ENCODE measurements at regions not wholly inside any gene's neighbourhood (a gene's known extent, or its start where the extent isn't known, plus 50 kb on each side); places are given as distances from the start of the nearest gene placed in this dataset.
"Not testable (repeated sequence)": the region's sequence is repeated elsewhere in the genome, so short reads cannot be mapped to it uniquely, and the experiment has no call there.

DNA sequence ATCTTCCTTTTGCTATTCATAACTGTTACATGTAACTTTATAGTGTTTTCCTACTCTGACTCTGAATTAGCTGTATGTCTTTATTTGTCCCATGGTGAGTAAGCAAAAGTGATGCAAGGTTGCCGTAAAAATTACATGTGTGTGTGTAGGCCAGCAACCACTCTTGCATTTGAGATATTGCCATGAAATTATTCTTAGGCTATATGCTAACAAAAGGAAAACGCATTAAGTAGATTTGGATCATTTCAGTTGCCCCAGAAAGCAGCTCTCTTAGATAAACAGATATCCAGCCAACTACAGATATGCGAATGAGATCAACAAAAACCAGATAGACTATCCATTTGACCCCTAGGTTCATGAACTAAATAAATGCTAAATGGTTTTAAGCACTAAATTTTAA, 73.6 kb downstream of the CYLC2 start:
- DNase-seq (ENCODE audit: low read depth, low spot score) = no peak
- H3K4me3 ChIP-seq (ENCODE audit: low read length) = no peak overlapping the region

DNA sequence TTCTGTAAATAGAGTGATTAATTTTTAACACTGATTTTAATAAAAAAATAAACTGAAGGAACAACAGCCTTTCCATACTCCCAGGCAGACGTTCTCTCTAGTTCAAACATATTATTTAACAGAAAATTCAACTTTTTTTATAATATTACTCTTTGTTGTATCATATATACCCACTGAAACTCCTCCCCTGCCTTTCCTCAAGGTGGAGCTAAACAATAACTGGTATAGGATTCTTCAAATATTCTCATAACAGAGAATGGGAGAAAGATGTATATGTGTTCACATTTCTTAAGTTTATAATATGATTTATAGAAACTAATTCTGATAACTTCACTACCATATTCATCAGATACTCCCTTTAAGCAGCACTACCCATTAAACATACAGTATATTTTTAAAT, 83.4 kb downstream of the CYLC2 start:
- H3K4me3 ChIP-seq (ENCODE audit: low read length) = no peak overlapping the region
- DNase-seq (ENCODE audit: low read depth, low spot score) = no peak

DNA sequence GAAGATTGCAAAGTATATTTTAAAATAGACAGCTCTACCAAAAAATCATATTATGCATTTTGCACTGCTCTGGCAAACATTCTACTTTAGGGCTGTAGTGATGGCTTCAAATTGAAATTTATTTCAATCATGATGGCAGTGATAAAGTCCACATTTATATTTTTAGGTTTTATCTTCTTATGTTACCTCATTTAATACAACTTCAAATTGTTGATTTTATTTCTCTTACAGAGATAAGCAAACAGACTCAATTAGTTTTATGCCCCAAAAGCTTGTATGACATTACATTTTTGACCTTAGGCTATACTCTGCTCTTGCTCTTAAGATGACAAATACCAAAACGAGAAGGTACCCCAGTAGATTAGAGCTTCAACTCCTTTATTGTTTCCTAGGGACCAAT, 87.4 kb downstream of the CYLC2 start:
- DNase-seq (ENCODE audit: low read depth, low spot score) = no peak
- no peak overlapping the region for H3K4me3 ChIP-seq (ENCODE audit: low read length)

DNA sequence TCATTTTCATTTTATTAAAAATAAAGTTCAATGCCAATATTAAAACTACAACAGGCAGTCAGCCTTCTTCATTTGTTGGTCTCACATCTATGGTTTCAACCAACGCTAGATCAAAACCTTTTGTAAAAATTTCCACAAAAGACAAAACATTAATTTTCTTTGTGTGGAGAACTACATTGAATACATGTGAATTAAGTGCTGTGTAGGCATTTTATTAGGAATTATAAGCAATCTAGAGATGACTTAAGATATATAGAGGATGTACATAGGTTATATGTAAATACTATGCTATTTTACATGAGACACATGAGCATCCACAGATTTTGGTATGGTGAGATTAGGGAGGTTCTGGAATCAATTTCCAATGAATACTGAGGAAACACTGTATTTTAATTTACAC, 94.2 kb downstream of the CYLC2 start:
- DNase-seq (ENCODE audit: low read depth, low spot score) = no peak
- H3K4me3 ChIP-seq (ENCODE audit: low read length) = no peak overlapping the region

DNA sequence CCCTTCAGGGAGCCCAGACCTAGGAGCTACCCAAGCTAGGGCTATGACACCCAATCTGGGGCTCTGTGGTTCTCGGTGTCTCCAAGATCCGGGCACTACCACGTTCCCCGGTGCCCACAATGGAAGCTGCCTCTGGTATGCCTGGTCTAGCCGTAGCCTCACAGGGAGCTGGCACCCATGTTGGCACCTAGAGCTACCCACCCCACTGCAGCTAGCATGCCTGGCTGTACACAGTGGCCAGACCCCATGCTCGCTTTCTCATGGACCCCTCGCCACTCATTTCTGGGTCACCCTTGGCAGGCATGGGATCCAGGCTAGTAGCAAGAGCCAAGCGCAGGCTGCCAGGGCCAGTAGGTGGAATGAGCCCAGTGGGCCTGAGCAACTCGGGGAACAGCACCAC, 109.0 kb downstream of the CYLC2 start:
- H3K4me3 ChIP-seq (ENCODE audit: low read length) = no peak overlapping the region
- DNase-seq (ENCODE audit: low read depth, low spot score) = no peak

DNA sequence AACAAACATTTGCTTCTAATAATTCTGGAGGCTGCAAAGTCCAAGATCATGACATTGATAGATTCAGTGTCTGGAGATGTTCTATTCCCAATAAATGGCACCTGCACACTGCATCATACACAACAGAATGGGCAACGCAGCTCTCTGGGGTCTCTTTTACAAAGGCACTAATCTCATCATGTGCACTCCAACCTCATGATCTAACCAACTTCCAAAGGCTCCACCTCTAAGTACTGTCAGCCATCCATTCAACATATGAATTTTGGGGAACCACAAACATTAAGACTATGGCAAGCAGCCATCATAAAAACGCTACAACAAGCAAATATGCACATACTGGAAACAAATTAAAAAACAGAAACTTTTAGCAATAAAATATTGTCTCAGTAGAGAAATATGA, 121.1 kb downstream of the CYLC2 start:
- no peak for DNase-seq (ENCODE audit: low read depth, low spot score)
- no peak overlapping the region for H3K4me3 ChIP-seq (ENCODE audit: low read length)

DNA sequence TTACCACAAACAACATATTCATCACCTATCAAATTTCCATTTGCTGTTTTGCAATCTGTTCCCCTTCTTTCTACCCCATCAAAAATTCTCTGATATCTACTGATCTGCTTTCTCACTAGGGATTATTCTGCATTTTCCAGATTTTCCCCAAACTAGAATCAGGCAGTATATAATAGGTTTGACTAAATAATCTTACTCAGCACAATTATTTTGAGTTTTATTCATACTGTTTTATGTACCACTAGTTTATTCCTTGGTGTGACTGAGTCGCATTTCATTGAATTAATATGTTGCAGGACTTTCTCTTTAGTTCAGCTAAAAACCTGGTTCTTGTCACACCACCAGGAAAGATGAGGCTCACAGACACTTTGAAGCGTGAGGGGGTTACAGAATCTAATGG, 131.4 kb downstream of the CYLC2 start:
- no peak overlapping the region for H3K4me3 ChIP-seq (ENCODE audit: low read length)
- DNase-seq (ENCODE audit: low read depth, low spot score) = no peak

DNA sequence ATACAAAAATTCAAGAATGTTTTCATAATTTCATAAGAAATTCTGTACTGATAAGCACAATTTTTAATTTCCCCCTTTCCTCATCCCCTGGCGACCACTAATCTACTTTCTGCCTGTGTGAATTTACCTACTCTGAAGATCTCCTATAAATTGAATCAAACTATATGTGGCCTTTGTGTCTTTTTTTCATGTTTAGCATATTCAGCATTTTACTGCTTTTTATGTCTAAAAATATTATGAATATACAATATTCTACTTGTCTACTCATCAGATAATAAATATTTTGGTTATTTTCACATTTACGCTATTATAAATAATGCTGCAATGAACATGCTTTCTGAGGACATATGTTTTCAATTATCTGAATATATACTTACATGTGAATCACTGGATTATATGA, 144.8 kb downstream of the CYLC2 start:
- no peak for DNase-seq (ENCODE audit: low read depth, low spot score)
- H3K4me3 ChIP-seq (ENCODE audit: low read length) = no peak overlapping the region

DNA sequence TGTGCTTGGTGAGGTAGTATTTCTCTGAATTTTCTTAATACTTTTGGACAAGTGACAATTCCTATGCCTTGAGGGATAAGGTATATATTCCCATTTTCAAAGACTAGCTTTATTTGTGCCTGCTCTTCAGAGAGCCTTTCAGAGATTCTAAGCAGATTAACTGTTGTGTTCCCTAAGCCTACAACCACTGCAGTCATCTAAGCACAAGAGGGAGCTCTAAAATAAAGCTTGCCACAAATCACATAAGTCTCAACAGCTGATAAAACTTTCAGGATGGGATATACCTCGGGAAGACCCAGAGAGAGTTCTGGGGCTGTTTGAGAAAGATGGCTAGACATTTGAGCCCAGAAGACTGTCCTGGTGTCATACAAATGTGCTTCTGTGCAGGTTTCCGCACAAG, 157.3 kb downstream of the CYLC2 start:
- DNase-seq (ENCODE audit: low read depth, low spot score) = no peak
- H3K4me3 ChIP-seq (ENCODE audit: low read length) = no peak overlapping the region

DNA sequence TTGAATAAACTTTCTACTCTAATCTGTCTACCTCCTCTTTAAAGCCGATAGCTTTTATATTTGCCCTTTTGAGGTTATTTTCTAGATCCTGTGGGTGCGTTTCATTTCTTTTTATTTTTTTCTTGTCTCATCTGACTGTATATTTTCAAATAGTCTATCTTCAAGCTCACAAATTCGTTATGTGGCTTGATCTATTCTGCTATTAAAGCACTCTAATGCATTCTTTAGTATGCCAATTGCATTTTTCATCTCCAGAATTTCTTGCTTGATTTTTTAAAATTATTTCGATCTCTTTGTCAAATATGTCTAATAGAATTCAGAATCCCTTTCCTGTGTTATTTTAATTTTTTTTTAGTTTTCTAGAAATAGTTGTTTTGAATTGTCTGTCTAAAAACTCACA, 172.4 kb downstream of the CYLC2 start:
- no peak for DNase-seq (ENCODE audit: low read depth, low spot score)
- H3K4me3 ChIP-seq (ENCODE audit: low read length) = no peak overlapping the region

DNA sequence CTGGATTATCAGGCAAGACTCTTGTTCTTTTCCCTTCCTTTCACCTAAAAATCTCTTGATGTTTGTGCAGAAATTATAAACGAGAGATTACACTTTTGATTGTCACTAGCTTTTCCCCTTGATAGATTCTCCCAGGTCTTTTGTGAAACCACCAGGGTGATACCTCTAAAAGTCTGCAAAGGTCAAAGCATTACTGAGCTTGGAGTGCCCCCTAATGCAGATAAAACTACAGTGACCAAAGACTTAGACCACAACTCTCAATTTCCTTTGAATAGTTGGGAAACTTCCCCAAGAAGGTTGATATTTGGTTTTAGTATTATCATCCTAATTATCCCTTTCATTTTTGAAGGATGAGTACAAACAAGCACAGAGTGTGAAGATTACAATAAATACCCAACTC, 173.1 kb downstream of the CYLC2 start:
- no peak for DNase-seq (ENCODE audit: low read depth, low spot score)

DNA sequence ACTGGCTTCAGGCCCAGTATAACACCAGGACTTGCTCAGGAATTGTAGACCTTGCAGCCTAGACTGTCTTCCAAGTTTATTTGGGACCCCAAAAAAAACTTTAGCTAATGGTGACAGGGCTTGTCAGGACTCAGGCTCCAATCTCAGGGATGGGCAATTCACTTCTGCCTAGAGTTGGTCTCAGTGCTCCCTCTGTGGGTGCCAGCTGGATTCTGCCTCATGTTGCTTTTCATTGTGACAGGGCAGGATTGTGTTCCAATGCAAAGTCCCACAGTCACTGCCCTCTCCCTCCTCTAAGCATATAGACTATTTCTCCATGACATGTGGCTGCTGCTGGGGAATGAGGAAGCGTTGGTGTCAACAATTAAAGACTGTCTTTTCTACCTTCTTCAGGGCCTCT, 174.7 kb downstream of the CYLC2 start:
- no peak overlapping the region for H3K4me3 ChIP-seq (ENCODE audit: low read length)
- DNase-seq (ENCODE audit: low read depth, low spot score) = no peak

More for the DNA sequence above, 173.1 kb downstream of the CYLC2 start:
- no peak overlapping the region for H3K4me3 ChIP-seq (ENCODE audit: low read length)

DNA sequence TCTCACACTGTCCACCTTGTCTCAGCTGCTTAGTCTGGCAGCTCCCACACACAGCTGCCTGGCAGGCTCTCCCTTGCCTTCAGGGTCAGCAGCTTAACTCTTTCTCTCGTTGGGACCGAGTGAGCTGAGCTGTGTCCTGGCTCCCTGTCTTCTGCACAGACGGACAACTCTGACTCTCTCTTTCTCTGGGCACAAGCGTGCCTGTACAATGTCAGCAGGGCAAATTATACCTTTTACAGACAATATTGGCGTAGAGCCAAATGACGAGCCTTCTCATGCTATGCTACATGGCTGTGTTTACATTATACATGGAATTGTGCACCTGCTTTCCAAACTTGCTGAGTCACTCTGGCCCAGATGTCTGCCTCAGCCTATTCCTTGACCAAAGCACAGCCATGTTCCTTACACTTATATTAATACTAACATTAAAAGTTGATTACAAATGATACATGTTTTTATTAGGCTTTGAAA, 188.6 kb downstream of the CYLC2 start:
- no peak for DNase-seq (ENCODE audit: low read depth, low spot score)

DNA sequence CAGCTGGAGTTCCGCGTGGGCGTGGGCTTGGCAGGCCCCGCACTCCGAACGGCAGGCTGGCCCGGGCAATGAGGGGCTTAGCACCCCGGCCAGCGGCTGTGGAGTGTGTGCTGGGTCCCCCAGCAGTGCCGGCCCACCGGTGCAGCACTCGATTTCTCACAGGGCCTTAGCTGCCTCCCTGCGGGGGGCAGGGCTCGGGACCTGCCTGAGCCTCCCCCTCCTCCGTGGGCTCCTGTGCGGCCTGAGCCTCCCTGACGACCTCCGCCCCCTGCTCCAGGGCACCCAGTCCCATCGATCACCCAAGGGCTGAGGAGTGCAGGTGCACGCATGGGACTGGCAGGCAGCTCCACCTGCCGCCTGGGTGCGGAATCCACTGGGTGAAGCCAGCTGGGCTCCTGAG, 191.8 kb downstream of the CYLC2 start:
- no peak for DNase-seq (ENCODE audit: low read depth, low spot score)
- H3K4me3 ChIP-seq (ENCODE audit: low read length) = no peak overlapping the region

More for the DNA sequence above, 188.6 kb downstream of the CYLC2 start:
- no peak overlapping the region for H3K4me3 ChIP-seq (ENCODE audit: low read length)

DNA sequence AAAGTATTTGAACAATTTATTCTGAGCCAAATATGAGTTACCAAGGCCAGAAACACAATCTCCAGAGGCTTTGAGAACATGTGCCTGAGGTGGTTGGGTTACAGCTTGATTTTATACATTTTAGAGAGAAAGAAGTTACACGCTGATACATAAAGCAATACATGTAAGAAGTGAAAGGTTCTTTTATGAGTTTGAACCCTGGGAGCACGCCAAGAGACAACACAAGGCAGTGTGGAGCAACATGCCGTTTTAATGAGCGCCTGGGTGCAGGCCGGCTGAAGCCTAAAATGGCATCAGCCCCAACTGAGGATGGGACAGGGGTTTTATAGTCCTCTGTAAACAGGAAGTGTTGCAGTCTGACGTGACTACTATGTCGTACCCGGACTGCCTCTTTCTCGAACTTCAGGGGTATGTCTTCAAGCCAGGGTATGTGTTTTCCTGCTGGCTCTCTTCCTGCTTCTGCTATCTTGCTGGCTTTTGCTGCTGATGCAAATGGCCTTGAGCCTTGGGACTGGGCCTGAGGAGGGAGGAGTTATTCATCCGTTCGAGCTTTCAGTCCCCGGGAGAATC, 193.7 kb downstream of the CYLC2 start:
- no peak for DNase-seq (ENCODE audit: low read depth, low spot score)
- no peak overlapping the region for H3K4me3 ChIP-seq (ENCODE audit: low read length)

DNA sequence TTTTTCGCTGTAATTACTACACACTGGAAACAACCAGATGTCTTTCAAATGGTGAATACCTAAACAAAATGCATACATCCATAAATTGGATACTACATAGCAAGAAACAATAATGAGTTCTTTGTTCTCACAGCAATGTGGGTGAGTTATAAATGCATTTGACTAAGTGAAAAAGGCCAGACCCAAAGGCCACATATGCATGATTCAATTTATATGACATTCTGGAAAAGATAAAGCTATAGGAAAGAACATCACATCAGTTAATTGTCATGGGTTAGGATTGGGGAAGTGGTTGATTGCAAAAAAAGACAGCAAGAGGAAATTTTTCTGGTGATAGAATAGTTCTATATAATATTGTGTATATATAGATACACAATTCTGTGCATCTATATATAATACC, 198.9 kb downstream of the CYLC2 start:
- no peak overlapping the region for H3K4me3 ChIP-seq (ENCODE audit: low read length)
- DNase-seq (ENCODE audit: low read depth, low spot score) = no peak

DNA sequence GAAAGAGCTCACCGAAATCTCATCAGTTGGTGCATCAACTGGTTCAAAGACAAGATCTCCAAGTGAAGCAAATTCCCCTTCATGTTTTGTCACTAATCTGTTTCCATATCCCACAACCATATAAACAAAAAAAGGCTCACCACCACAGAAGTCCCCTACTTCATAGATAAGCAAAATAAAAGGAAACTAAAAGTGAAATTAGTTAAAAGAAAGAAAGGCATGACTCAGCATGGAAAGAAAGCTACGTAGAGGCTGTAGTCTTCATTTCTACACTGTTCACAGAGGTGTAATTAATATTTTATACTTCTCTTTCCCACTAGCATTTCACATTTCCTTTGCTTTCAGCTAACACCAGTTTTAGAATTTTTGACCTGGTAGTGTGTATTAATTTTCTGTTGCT, 208.0 kb downstream of the CYLC2 start:
- H3K4me3 ChIP-seq (ENCODE audit: low read length) = no peak overlapping the region
- no peak for DNase-seq (ENCODE audit: low read depth, low spot score)

DNA sequence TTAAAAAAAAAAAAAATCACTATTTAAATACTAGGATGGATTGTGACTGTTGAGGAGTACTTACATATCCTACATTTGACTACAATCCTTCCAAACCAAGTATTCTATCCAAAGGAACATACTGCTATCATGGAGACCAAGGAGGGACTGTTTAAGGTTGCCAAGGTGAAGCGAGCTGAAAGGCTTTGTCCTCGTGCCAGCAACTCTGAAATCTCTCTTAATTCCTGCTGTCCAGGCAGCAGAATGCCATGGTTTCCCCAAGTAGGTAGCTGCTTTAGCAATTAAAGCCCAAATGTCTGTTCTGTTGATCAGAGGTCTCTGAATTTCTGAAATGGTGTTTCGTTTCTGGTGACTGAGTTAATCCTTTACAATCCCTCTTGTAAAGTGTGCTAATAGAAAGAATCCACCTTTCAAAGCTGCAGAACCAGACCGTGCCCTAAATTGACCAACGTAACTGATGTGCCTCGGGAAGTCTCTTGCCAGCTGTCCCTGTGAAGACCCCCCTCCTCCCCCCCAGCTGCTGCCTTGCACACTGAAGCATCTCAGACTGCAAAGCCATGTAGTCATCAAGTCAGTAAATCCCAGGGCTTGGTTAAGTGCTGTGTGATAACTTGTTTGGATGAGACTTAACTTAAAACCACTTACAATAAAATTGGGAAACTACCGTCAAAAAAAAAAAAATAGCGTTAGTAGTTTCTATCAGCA, 210.9 kb downstream of the CYLC2 start:
- DNase-seq (ENCODE audit: low read depth, low spot score); H3K4me3 ChIP-seq (ENCODE audit: low read length): not testable (repeated sequence)

DNA sequence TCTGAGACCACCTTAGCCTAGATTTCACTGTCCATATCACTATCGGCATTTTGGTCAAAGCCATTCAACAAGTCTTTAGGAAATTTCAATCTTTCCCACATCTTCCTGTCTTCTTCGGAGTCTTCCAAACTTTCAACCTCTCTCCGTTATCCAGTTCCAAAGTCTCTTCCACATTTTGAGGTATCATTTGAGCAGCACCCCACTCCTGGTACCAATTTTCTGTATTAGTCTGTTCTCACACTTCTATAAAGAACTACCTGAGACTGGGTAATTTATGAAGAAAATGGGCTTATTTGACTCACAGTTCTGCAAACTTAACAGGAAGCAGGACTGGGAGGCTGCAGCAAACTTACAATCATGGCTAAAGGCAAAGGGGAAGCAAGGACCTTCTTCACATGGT, 215.5 kb downstream of the CYLC2 start:
- H3K4me3 ChIP-seq (ENCODE audit: low read length) = no peak overlapping the region
- no peak for DNase-seq (ENCODE audit: low read depth, low spot score)

DNA sequence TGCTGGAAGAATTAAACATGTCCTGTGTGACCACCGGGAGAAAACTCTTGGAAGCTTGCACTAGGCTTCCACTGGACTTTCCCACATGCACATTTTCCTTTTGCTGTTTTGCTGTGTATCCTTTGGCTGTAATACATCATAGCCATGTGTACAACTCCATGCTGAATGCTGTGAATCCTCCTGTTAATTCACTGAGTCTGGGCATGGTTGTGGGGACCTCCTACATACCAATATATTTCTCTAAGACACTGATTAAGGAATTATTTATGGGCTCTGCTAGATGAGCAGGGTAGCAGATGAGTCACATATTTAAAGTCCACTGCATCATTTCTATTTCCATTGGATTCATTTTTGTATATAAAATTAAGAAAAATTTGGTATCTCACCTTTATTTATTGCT, 220.1 kb downstream of the CYLC2 start:
- no peak overlapping the region for H3K4me3 ChIP-seq (ENCODE audit: low read length)
- no peak for DNase-seq (ENCODE audit: low read depth, low spot score)

All from Jurkat, Clone E6-1 (cell line).